NCI-H526 treated with DMSO at 0.1 percent for 48 hours (cell line): ENCODE measurements at regions not wholly inside any gene's neighbourhood (a gene's known extent, or its start where the extent isn't known, plus 50 kb on each side); places are given as distances from the start of the nearest gene placed in this dataset.
"Not testable (repeated sequence)": the region's sequence is repeated elsewhere in the genome, so short reads cannot be mapped to it uniquely, and the experiment has no call there.

Experiments
- DNase-seq: peaks from one replicate; lab custom pipeline; 2025; lab: John Stamatoyannopoulos, UW

- DNase-seq: no peak
These were observed 339.2 kb upstream of the KAZN start for GRCh38 chr1:14259191-14259757.

GRCh38 chr1:14260480-14260879 lies 338.0 kb upstream of the KAZN start:
- no peak for DNase-seq

GRCh38 chr1:14261395-14261794 lies 337.1 kb upstream of the KAZN start:
- DNase-seq: no peak

- no peak for DNase-seq
These were observed 335.8 kb upstream of the KAZN start for GRCh38 chr1:14262637-14263036.

- no peak for DNase-seq
These were observed 335.3 kb upstream of the KAZN start for GRCh38 chr1:14263225-14263624.

- DNase-seq: no peak
These were observed 334.8 kb upstream of the KAZN start for GRCh38 chr1:14263671-14264070.

- no peak for DNase-seq
These were observed 333.0 kb upstream of the KAZN start for GRCh38 chr1:14265495-14265894.

- DNase-seq: no peak
These were observed 330.5 kb upstream of the KAZN start for GRCh38 chr1:14267991-14268390.

GRCh38 chr1:14270821-14271220 lies 327.7 kb upstream of the KAZN start:
- no peak for DNase-seq

- no peak for DNase-seq
These were observed 324.7 kb upstream of the KAZN start for GRCh38 chr1:14273811-14274210.

- DNase-seq: not testable (repeated sequence)
These were observed 318.6 kb upstream of the KAZN start for GRCh38 chr1:14279891-14280290.

GRCh38 chr1:14280909-14281308 lies 317.6 kb upstream of the KAZN start:
- DNase-seq: no peak

- no peak for DNase-seq
These were observed 317.1 kb upstream of the KAZN start for GRCh38 chr1:14281412-14281811.

- no peak for DNase-seq
These were observed 315.8 kb upstream of the KAZN start for GRCh38 chr1:14282707-14283106.

- DNase-seq: no peak
These were observed 313.2 kb upstream of the KAZN start for GRCh38 chr1:14285238-14285637.

- not testable (repeated sequence) for DNase-seq
These were observed 307.3 kb upstream of the KAZN start for GRCh38 chr1:14291182-14291581.

GRCh38 chr1:14292520-14292919 lies 306.0 kb upstream of the KAZN start:
- DNase-seq: no peak

GRCh38 chr1:14294006-14294405 lies 304.5 kb upstream of the KAZN start:
- no peak for DNase-seq

GRCh38 chr1:14294860-14295536 lies 303.5 kb upstream of the KAZN start:
- DNase-seq: no peak

GRCh38 chr1:14296795-14297194 lies 301.7 kb upstream of the KAZN start:
- no peak for DNase-seq

- no peak for DNase-seq
These were observed 301.1 kb upstream of the KAZN start for GRCh38 chr1:14297356-14297755.

- no peak for DNase-seq
These were observed 299.7 kb upstream of the KAZN start for GRCh38 chr1:14298806-14299205.

GRCh38 chr1:14300991-14301703 lies 297.3 kb upstream of the KAZN start:
- no peak for DNase-seq

- DNase-seq: no peak
These were observed 296.8 kb upstream of the KAZN start for GRCh38 chr1:14301704-14302024.
